B cell (primary cell): ENCODE measurements at regions not wholly inside any gene's neighbourhood (a gene's known extent, or its start where the extent isn't known, plus 50 kb on each side); places are given as distances from the start of the nearest gene placed in this dataset.

ENCODE experiments used
- EZH2 ChIP-seq: IDR thresholded peaks from 2 replicates; pipeline ENCODE4 v1.6.1; 2012; ENCODE audit warnings: borderline replicate concordance, low read depth, mild to moderate bottlenecking, moderate library complexity, low read length; ENCODE audit not compliant: insufficient read depth, poor library complexity, severe bottlenecking
- TF ChIP-seq, protein P1 (sequence below): fragments of 200-600 bp; IDR thresholded peaks from one replicate; pipeline ENCODE4 v1.8.0; 2022; ENCODE audit warnings: antibody characterized with exemption, mild to moderate bottlenecking

DNA sequence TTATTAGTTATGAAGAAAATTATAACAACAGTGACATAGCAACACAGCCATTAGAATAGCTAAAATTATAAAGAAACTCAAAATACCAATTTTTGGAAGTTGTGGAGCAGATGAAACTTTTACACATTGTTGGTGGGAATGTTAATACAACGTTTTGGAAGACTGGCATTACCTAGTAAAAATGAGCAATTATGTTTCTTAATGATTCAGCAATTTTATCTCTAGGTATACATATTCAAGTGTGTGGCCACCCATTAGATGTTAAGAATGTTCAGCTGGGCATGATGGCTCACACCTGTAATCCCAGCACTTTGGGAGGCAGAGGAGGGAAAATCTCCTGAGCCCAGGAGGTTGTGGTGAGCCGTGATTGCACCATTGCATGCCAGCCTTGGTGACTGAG is 78.8 kb downstream of the INSIG2 start:
- TF ChIP-seq, protein P1, sequence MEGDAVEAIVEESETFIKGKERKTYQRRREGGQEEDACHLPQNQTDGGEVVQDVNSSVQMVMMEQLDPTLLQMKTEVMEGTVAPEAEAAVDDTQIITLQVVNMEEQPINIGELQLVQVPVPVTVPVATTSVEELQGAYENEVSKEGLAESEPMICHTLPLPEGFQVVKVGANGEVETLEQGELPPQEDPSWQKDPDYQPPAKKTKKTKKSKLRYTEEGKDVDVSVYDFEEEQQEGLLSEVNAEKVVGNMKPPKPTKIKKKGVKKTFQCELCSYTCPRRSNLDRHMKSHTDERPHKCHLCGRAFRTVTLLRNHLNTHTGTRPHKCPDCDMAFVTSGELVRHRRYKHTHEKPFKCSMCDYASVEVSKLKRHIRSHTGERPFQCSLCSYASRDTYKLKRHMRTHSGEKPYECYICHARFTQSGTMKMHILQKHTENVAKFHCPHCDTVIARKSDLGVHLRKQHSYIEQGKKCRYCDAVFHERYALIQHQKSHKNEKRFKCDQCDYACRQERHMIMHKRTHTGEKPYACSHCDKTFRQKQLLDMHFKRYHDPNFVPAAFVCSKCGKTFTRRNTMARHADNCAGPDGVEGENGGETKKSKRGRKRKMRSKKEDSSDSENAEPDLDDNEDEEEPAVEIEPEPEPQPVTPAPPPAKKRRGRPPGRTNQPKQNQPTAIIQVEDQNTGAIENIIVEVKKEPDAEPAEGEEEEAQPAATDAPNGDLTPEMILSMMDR, result no peak
- TF ChIP-seq EZH2, result no peak
